ENCODE measurements at regions not wholly inside any gene's neighbourhood (a gene's known extent, or its start where the extent isn't known, plus 50 kb on each side); places are given as distances from the start of the nearest gene placed in this dataset.

DNA sequence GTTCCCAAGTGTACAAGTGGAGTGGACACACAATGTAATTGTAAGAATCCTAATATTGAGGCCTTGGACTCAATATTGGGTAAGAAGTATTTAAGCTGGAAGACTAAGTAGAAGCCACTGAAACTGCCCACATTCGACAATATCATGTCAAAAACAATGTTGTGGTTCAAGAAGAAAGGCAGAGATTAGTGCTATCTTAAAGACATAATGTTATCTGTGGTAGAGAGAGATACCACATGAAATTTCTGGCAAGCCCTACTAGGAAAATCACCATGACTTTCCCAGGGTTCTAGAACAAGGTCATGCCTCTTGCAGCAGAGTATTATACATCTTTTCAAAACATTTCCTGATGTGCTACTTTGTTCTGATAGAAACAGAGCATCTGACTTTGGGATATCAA, 192.6 kb downstream of the RAP2B start:
- no peak overlapping the region for H3K4me3 ChIP-seq
- 0% methylated on average over 1 of the region's 1 CpG for WGBS (ENCODE audit: insufficient coverage, insufficient replicate concordance, low lambda C conversion rate, missing lambda C conversion rate)
- intact Hi-C loops (cut with micrococcal nuclease; ENCODE audit: unreplicated experiment), result no loop called here

More for the DNA sequence above, 192.6 kb downstream of the RAP2B start:
- TF ChIP-seq SMAD1 (IDR thresholded peaks at IDR 0.05; ENCODE audit: low read depth, partially characterized antibody) (no peak), TCF12 (IDR thresholded peaks at IDR 0.05; ENCODE audit: low read depth, low read length) (no peak), SREBF1 (IDR thresholded peaks at IDR 0.05; ENCODE audit: low read length) (no peak), HDGF (IDR thresholded peaks at IDR 0.05) (no peak), TBL1XR1 (IDR thresholded peaks at IDR 0.05; ENCODE audit: low read depth, low read length) (no peak), CBX3 (IDR thresholded peaks at IDR 0.05; ENCODE audit: borderline replicate concordance, low read depth) (no peak), ZNF24 (IDR thresholded peaks at IDR 0.05) (no peak), BACH1 (IDR thresholded peaks at IDR 0.05; ENCODE audit: borderline replicate concordance) (no peak), EP300 (IDR thresholded peaks at IDR 0.05; ENCODE audit: borderline replicate concordance in 1 of 2, control insufficient read depth in 1 of 2, low read depth in 2 of 2, low read length in 2 of 2) (no peak), HDAC6 (IDR thresholded peaks at IDR 0.05; ENCODE audit: unreplicated experiment) (no peak), NFIC (IDR thresholded peaks at IDR 0.05; ENCODE audit: low read depth, low read length) (no peak), POLR2AphosphoS2 (IDR thresholded peaks at IDR 0.05; ENCODE audit: low read depth, low read length) (no peak), ATF7 (IDR thresholded peaks at IDR 0.05; ENCODE audit: low read depth) (no peak), JUND (IDR thresholded peaks at IDR 0.05; ENCODE audit: low read depth, low read length) (no peak)
- TF ChIP-seq, protein P1, sequence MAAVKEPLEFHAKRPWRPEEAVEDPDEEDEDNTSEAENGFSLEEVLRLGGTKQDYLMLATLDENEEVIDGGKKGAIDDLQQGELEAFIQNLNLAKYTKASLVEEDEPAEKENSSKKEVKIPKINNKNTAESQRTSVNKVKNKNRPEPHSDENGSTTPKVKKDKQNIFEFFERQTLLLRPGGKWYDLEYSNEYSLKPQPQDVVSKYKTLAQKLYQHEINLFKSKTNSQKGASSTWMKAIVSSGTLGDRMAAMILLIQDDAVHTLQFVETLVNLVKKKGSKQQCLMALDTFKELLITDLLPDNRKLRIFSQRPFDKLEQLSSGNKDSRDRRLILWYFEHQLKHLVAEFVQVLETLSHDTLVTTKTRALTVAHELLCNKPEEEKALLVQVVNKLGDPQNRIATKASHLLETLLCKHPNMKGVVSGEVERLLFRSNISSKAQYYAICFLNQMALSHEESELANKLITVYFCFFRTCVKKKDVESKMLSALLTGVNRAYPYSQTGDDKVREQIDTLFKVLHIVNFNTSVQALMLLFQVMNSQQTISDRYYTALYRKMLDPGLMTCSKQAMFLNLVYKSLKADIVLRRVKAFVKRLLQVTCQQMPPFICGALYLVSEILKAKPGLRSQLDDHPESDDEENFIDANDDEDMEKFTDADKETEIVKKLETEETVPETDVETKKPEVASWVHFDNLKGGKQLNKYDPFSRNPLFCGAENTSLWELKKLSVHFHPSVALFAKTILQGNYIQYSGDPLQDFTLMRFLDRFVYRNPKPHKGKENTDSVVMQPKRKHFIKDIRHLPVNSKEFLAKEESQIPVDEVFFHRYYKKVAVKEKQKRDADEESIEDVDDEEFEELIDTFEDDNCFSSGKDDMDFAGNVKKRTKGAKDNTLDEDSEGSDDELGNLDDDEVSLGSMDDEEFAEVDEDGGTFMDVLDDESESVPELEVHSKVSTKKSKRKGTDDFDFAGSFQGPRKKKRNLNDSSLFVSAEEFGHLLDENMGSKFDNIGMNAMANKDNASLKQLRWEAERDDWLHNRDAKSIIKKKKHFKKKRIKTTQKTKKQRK (IDR thresholded peaks at IDR 0.05; ENCODE audit: low read depth, low read length), result no peak
- Histone ChIP-seq H3K9ac (ENCODE audit: control insufficient read depth, insufficient read depth, low read length) (no peak overlapping the region), H3K4me2 (ENCODE audit: control insufficient read depth, insufficient read depth) (no peak overlapping the region), H2AFZ (ENCODE audit: control insufficient read depth, low read depth, low read length) (no peak overlapping the region), H3K4me1 (ENCODE audit: control insufficient read depth, insufficient read depth, low read length) (no peaks in the 10 kb centered on the region), H3K27me3 (replicated peaks in 1 of 2; ENCODE audit: control insufficient read depth in 2 of 2, insufficient read depth in 2 of 2, low read length in 1 of 2) (no peaks in the 10 kb centered on the region; a peak in 1 of 4 replicates), H3K36me3 (ENCODE audit: control insufficient read depth in 2 of 2, insufficient read depth in 2 of 2, low read length in 1 of 2) (no peaks in the 10 kb centered on the region), H3K9me3 (replicated peaks; ENCODE audit: control insufficient read depth, insufficient read depth, low read length) (no peaks in the 10 kb centered on the region), H3K79me2 (ENCODE audit: control insufficient read depth, insufficient read depth, low read length) (no peaks in the 10 kb centered on the region), H3K27ac (ENCODE audit: control insufficient read depth, insufficient read depth) (no peak overlapping the region), H4K20me1 (ENCODE audit: control insufficient read depth, insufficient read depth) (no peaks in the 10 kb centered on the region)
- no peak for FAIRE-seq
- ChIA-PET POLR2A (no interaction called here), RAD21 (ENCODE audit: unreplicated experiment) (no interaction called here), CTCF (no interaction called here), SMC1A (ENCODE audit: uncharacterized antibody, unreplicated experiment) (interaction anchor here (0.6 to 0.8 kb wide), 3 partner anchors 44 to 312 kb away, joined by 3 read pairs; no protein-coding TSS in a partner anchor)
- no TSS peak for BruUV-seq (replicated peaks)
- no peak for ATAC-seq
- no peak for DNase-seq (ENCODE audit: low read depth, low spot score)
- in situ Hi-C loops (cut with MboI), result no loop called here

Data from GM12878 (cell line).